Duodenal mucosa (tissue), 2 donors: ENCODE measurements at regions not wholly inside any gene's neighbourhood (a gene's known extent, or its start where the extent isn't known, plus 50 kb on each side); places are given as distances from the start of the nearest gene placed in this dataset.

Source experiments
- H3K27ac ChIP-seq: one replicate; pipeline ENCODE4 v1.7.0; 2013; ENCODE audit warnings: low read depth, low read length
- H3K27me3 ChIP-seq, 2 donors: one replicate each; pipeline ENCODE4 v1.7.0; 2013; ENCODE audit warnings: low read length in 2 of 2, control low read depth in 1 of 2; ENCODE audit not compliant: insufficient read depth in 2 of 2, control insufficient read depth in 1 of 2
- H3K36me3 ChIP-seq, 2 donors: one replicate each; pipeline ENCODE4 v1.7.0; 2013; ENCODE audit warnings: low read length in 2 of 2, control low read depth in 1 of 2; ENCODE audit not compliant: insufficient read depth in 2 of 2, control insufficient read depth in 1 of 2
- H3K4me1 ChIP-seq, 2 donors: one replicate each; pipeline ENCODE4 v1.7.0; 2013; ENCODE audit warnings: low read length in 2 of 2, control low read depth in 1 of 2; ENCODE audit not compliant: insufficient read depth in 2 of 2, control insufficient read depth in 1 of 2
- H3K4me3 ChIP-seq, 2 donors: one replicate each; pipeline ENCODE4 v1.7.0; 2013; ENCODE audit warnings: low read length in 2 of 2, low read depth in 1 of 2
- H3K9ac ChIP-seq, 2 donors: one replicate each; pipeline ENCODE4 v1.7.0; 2013; ENCODE audit warnings: low read length in 2 of 2, low read depth in 1 of 2
- H3K9me3 ChIP-seq, 2 donors: one replicate each; pipeline ENCODE4 v1.7.0; 2013; ENCODE audit warnings: low read length in 2 of 2, control low read depth in 1 of 2; ENCODE audit not compliant: control insufficient read depth in 1 of 2

DNA sequence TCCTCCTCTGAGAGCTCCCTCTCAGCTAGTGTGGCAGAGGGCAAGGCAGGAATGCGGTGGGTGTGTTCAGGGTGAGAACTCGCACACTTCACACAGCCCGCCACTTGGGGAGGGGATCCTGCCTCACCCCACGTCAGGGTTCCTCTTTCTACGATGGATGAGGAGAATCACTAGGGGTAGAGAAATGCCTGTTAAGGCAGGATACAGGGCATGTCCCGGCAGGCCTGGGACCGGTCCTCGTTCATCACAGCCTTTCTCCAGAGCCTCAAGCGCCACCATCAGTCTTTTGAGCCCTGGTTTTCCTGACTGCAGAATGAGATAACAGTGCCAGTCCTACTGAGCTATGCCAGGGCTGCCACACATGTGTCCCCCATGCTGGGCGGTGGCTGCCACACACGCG lies 546.7 kb upstream of the ADARB2 start:
- Histone ChIP-seq H3K27me3 (no peaks in the 10 kb centered on the region), H3K36me3 (no peaks in the 10 kb centered on the region), H3K4me1 (no peaks in the 10 kb centered on the region), H3K27ac (no peak overlapping the region), H3K9me3 (no peaks in the 10 kb centered on the region), H3K4me3 (no peak overlapping the region), H3K9ac (no peak overlapping the region)

DNA sequence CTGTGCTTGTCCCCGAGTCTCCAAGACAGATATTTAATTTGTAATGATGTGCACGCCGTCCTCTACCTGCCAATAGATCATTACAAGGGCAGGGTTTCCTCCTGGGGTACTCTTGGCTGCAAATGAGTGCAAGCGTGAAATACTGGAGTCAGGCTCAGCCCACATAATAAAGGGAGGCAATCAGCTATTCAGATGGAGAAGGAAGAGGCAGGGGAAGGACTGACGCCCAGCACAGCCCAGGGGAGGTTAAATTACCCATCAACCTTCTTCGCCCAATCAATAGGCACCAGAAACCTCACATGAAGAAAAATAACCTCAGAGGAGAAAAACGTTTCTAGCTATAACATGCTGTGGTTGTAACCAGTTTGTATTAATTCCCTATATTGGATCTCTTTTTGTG lies 544.9 kb upstream of the ADARB2 start:
- H3K27ac ChIP-seq = no peak overlapping the region
- no peaks in the 10 kb centered on the region for H3K9me3 ChIP-seq
- no peaks in the 10 kb centered on the region for H3K36me3 ChIP-seq
- H3K4me1 ChIP-seq = no peaks in the 10 kb centered on the region
- H3K27me3 ChIP-seq = no peaks in the 10 kb centered on the region
- no peak overlapping the region for H3K9ac ChIP-seq
- H3K4me3 ChIP-seq = no peak overlapping the region

DNA sequence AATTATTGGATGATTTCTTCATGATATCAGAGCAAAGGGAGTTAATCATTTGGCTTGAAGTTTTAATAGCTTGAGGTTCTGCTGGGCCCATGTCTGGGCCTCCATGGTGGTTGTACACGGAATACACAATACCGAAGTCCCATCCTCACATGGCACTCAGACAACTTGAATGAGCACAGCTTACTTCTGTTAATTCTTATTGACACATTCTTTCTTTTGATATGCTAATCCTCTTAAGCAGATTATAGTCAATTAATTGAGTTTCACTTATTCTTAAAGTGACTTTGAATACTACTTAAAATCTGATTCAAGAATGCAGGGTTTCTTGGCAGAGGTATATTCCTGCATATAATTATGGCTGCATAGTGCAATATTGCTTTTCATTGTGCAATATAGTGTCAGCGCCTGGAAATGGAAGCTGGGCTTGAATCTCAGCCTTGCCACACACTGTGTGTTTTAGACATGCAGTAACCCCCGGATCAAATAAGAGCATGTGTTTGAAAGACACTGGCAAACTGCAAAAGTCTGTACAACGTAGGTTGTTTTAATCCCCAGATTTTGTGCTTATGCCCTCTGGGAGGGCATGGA lies 543.5 kb upstream of the ADARB2 start:
- no peak overlapping the region for H3K27ac ChIP-seq
- no peaks in the 10 kb centered on the region for H3K9me3 ChIP-seq
- no peaks in the 10 kb centered on the region for H3K36me3 ChIP-seq
- no peak overlapping the region for H3K9ac ChIP-seq
- H3K4me1 ChIP-seq = no peaks in the 10 kb centered on the region
- H3K4me3 ChIP-seq = no peak overlapping the region
- H3K27me3 ChIP-seq = no peaks in the 10 kb centered on the region

DNA sequence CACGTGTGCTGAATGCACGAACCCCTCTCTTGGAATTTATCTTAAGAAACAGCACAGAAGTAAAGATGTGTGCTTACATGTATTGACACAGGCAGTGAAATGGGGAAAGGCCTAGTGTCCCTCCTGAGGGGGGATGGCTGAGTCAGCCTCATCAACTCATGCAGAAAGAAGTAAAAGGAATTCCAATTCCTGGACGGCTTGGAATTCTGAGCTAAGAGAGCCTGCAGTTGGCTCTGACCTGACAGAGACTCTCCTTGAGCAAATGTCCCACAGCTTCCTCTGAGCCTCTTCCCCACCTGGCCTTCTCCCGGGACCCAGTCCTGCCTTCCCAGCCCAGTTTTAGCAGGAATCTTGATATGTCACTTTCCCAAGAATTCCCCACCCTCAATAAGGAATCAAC lies 542.4 kb upstream of the ADARB2 start:
- no peak overlapping the region for H3K27ac ChIP-seq
- H3K9me3 ChIP-seq = no peaks in the 10 kb centered on the region
- no peaks in the 10 kb centered on the region for H3K4me1 ChIP-seq
- no peak overlapping the region for H3K4me3 ChIP-seq
- H3K27me3 ChIP-seq = no peaks in the 10 kb centered on the region
- H3K36me3 ChIP-seq = no peaks in the 10 kb centered on the region
- no peak overlapping the region for H3K9ac ChIP-seq

DNA sequence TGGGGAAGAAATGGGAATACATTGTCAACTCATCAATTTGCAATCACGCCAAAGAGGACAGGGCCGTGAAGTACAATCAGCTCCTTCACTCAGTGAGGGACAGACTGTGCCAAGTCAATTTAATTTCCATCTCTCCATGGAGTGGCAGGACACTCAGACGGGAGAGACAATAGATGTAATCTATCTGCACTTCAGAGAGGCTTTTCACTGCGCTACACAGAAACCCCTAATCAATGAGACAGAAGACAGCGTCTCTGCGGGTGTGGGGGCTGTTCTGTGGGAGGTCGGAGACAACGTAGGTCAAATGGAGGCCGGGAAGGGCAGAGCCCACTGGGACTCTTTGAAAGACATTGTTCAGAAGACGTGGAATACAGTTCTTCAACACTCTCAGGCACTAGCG lies 541.0 kb upstream of the ADARB2 start:
- Histone ChIP-seq H3K36me3 (no peaks in the 10 kb centered on the region), H3K27me3 (no peaks in the 10 kb centered on the region), H3K4me1 (no peaks in the 10 kb centered on the region), H3K27ac (no peak overlapping the region), H3K9ac (no peak overlapping the region), H3K9me3 (no peaks in the 10 kb centered on the region), H3K4me3 (no peak overlapping the region)

DNA sequence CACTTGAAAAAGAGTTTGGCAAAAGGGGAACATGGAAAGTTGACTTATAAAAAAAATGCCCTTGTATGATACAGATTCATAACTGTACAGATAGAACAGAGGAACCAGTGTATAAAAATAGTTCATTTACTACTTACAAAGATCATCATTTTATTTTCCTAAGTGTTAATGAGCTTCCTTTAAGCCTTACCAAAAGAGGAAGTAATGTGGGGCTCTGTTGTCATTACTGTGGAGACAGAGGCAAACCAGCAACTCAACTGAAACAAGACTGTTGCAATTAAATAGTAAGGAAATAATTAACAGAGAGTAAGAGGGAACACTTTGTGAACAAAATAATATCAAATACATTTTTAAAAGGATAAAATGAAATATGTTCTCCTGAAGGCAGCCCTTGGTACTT lies 526.2 kb upstream of the ADARB2 start:
- Histone ChIP-seq H3K27ac (no peak overlapping the region), H3K4me1 (no peaks in the 10 kb centered on the region), H3K36me3 (no peaks in the 10 kb centered on the region), H3K9ac (no peak overlapping the region), H3K27me3 (no peaks in the 10 kb centered on the region), H3K9me3 (peaks cover 0 to 6% of the 10 kb centered on the region in 2 donors), H3K4me3 (no peak overlapping the region)

DNA sequence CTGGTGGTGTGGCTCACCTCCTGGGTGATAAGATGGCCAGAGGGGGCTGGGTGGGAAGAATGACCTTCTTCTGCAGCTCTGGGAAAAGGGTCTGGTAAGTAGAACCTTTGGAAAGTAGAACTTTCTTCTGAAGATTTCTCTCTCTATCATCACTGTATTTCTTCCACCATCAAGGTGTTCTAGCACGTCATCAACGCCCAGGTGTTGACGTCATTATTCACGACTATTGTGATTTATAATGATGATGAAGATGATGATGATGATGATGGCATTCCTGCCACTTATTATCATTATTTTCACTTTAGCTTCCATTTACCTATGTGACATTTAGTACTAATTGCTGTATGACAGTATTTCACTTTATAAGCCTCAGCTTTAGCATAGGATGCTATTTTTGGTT lies 525.6 kb upstream of the ADARB2 start:
- Histone ChIP-seq H3K36me3 (no peaks in the 10 kb centered on the region), H3K9me3 (peaks cover 0 to 6% of the 10 kb centered on the region in 2 donors), H3K27ac (no peak overlapping the region)

DNA sequence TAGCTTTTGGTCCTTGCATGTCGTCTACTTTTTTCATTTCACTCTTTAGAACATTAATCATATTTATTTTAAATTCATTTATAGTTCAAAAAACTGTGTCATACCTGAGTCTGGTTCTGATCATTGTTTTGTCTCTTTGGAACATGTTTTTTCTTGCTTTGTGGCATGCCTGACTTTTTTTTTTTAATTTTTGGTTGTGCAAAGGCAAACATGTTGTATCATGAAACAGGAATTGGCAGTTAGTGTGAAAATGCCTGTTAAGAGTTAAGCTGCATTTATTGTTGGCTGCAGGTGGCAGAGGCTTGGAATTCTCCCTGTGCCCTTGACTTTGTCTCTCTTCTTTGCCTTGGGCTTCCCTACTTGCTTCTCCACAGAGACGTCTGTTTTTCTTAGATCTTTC lies 525.0 kb upstream of the ADARB2 start:
- Histone ChIP-seq H3K27ac (no peak overlapping the region), H3K4me3 (no peak overlapping the region), H3K9me3 (peaks cover 0 to 6% of the 10 kb centered on the region in 2 donors), H3K4me1 (no peaks in the 10 kb centered on the region), H3K36me3 (no peaks in the 10 kb centered on the region), H3K27me3 (no peaks in the 10 kb centered on the region), H3K9ac (no peak overlapping the region)

More for the DNA sequence above, 525.6 kb upstream of the ADARB2 start:
- Histone ChIP-seq H3K4me1 (no peaks in the 10 kb centered on the region), H3K27me3 (no peaks in the 10 kb centered on the region), H3K4me3 (no peak overlapping the region), H3K9ac (no peak overlapping the region)

DNA sequence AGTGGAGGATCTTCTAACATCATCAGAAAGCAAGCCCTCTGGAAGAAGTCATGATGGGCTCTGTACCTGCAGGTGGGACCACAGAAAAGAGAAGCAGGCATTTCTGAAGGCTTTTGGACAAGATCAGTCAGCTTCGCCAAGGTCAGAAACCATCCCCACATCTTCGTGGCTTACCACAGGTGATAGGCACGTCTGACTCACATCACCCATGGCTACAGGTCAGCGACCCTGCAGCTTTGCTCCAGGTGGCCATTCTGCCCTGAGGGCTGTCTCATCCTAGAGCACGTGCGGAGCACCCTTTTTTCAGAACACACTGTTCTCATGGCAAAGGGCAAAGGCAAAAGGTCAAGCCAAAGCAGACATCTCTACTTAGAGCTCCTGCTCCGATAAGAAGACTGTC lies 518.9 kb upstream of the ADARB2 start:
- Histone ChIP-seq H3K27me3 (no peaks in the 10 kb centered on the region), H3K27ac (no peak overlapping the region), H3K4me1 (no peaks in the 10 kb centered on the region), H3K36me3 (no peaks in the 10 kb centered on the region), H3K9me3 (peaks cover 0 to 6% of the 10 kb centered on the region in 2 donors), H3K4me3 (no peak overlapping the region), H3K9ac (no peak overlapping the region)

DNA sequence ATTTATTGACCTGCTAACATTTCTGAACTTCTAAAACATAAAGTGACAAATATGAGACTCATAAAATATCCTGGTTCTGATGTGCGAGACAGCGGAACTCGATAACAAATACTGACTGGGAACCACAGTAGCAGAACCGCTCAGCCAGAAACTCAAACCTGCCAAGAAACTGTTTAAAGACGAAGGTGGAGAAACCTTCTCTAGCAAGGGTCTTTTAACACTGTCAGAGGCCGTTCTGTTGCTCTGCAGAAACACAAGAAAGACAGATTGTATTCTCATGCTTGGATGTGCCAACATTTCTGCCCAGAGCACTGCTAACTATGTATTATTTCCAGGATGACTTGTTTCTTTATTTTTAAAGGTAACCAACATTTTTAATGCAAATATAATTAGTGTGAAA lies 514.8 kb upstream of the ADARB2 start:
- H3K27ac ChIP-seq = no peak overlapping the region
- peaks cover 4 to 6% of the 10 kb centered on the region in 2 donors for H3K9me3 ChIP-seq
- H3K9ac ChIP-seq = no peak overlapping the region
- H3K4me1 ChIP-seq = no peaks in the 10 kb centered on the region
- no peaks in the 10 kb centered on the region for H3K27me3 ChIP-seq
- no peaks in the 10 kb centered on the region for H3K36me3 ChIP-seq
- H3K4me3 ChIP-seq = no peak overlapping the region

DNA sequence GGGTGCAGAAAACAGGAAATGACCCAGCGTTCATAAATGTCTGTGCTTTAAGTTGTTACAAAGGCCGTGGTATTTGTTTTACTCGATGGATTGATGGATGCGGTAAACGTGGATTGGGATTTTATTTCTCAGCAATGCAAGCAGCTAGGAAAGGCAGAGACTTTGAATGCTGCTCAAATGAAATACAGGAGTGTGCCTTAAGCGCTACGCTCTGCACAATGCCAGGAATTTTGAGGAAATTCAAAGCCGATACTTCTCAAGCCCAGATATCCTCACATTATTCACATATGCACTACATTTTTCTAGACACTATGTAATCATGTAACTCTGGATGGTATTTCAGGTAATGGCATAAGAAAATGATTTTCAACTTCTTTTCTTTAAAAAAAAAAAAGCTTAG lies 514.3 kb upstream of the ADARB2 start:
- Histone ChIP-seq H3K4me1 (no peaks in the 10 kb centered on the region), H3K27ac (no peak overlapping the region), H3K36me3 (no peaks in the 10 kb centered on the region), H3K4me3 (no peak overlapping the region), H3K9ac (no peak overlapping the region), H3K9me3 (peaks cover 4 to 6% of the 10 kb centered on the region in 2 donors), H3K27me3 (no peaks in the 10 kb centered on the region)
